ENCODE measurements at regions not wholly inside any gene's neighbourhood (a gene's known extent, or its start where the extent isn't known, plus 50 kb on each side); places are given as distances from the start of the nearest gene placed in this dataset.

- DNase-seq (ENCODE audit: low spot score in 2 of 2), result no peak
- Histone ChIP-seq H3K9me3 (no peaks in the 10 kb centered on the region), H3K36me3 (no peaks in the 10 kb centered on the region), H3K27ac (no peak overlapping the region), H3K27me3 (no peaks in the 10 kb centered on the region), H3K4me3 (no peak overlapping the region), H3K4me1 (no peaks in the 10 kb centered on the region)
- intact Hi-C loops (cut with DNase I), result no loop called here
- TF ChIP-seq, protein P1, sequence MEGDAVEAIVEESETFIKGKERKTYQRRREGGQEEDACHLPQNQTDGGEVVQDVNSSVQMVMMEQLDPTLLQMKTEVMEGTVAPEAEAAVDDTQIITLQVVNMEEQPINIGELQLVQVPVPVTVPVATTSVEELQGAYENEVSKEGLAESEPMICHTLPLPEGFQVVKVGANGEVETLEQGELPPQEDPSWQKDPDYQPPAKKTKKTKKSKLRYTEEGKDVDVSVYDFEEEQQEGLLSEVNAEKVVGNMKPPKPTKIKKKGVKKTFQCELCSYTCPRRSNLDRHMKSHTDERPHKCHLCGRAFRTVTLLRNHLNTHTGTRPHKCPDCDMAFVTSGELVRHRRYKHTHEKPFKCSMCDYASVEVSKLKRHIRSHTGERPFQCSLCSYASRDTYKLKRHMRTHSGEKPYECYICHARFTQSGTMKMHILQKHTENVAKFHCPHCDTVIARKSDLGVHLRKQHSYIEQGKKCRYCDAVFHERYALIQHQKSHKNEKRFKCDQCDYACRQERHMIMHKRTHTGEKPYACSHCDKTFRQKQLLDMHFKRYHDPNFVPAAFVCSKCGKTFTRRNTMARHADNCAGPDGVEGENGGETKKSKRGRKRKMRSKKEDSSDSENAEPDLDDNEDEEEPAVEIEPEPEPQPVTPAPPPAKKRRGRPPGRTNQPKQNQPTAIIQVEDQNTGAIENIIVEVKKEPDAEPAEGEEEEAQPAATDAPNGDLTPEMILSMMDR (IDR thresholded peaks at IDR 0.05), result no peak
Measured at GRCh38 chr6:169885131-169885530, 133.7 kb downstream of the ERMARD start.

GRCh38 chr6:169884158-169884557 lies 132.7 kb downstream of the ERMARD start:
- Histone ChIP-seq H3K4me1 (no peaks in the 10 kb centered on the region), H3K27ac (no peak overlapping the region), H3K4me3 (no peak overlapping the region), H3K27me3 (no peaks in the 10 kb centered on the region), H3K36me3 (no peaks in the 10 kb centered on the region), H3K9me3 (no peaks in the 10 kb centered on the region)
- TF ChIP-seq, protein P1 (IDR thresholded peaks at IDR 0.05), result no peak
- no peak for DNase-seq (ENCODE audit: low spot score in 2 of 2)
- intact Hi-C loops (cut with DNase I), result no loop called here

DNA sequence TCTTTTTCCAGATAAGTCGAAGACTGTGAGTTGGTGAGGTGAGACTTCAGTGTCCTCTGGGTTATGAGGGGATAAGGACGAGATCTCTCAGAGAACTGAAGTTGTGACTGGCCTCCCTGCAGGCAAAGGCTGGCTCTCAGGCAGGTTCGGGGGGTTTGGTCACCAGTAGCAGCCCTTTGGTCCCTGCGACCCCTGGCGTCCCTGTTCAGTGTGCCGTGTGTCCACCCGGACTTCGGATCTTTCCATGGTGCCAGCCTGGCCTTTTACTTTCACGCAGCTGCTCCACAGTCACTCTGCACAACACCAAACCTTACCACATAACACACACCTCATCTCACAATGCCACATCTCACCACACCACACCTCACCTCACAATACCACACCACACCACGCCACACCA lies 131.9 kb downstream of the ERMARD start:
- no peaks in the 10 kb centered on the region for H3K36me3 ChIP-seq
- H3K27me3 ChIP-seq, result no peaks in the 10 kb centered on the region
- no peak for DNase-seq (ENCODE audit: low spot score in 2 of 2)
- no peaks in the 10 kb centered on the region for H3K4me1 ChIP-seq
- TF ChIP-seq, protein P1 (IDR thresholded peaks at IDR 0.05), result no peak
- no peaks in the 10 kb centered on the region for H3K9me3 ChIP-seq
- H3K4me3 ChIP-seq, result no peak overlapping the region
- no peak overlapping the region for H3K27ac ChIP-seq
- intact Hi-C loops (cut with DNase I), result no loop called here

DNA sequence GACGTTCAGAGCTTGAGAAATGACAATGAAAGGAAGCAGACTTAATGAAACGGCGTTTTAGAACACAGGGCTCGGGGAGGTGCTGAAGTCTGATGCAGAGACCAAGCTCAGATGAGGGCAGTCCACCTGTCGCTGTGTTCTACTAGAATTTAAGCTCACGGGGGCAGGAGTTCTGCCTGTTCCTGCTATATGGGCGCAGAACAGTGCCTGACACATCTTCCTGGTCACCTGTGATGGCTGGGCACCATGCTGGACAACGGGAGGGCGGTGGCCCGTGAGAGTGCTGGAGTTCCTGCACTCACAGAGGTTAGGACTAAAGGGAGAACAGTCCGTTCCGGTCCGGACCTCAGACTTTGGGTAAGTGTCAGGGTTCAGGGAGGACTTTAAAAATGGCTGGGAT lies 130.6 kb downstream of the ERMARD start:
- no peaks in the 10 kb centered on the region for H3K27me3 ChIP-seq
- intact Hi-C loops (cut with DNase I), result no loop called here
- TF ChIP-seq, protein P1 (IDR thresholded peaks at IDR 0.05), result no peak
- DNase-seq (ENCODE audit: low spot score in 2 of 2), result no peak
- no peaks in the 10 kb centered on the region for H3K36me3 ChIP-seq
- no peaks in the 10 kb centered on the region for H3K4me1 ChIP-seq
- H3K27ac ChIP-seq, result no peak overlapping the region
- no peak overlapping the region for H3K4me3 ChIP-seq
- H3K9me3 ChIP-seq, result no peaks in the 10 kb centered on the region

DNA sequence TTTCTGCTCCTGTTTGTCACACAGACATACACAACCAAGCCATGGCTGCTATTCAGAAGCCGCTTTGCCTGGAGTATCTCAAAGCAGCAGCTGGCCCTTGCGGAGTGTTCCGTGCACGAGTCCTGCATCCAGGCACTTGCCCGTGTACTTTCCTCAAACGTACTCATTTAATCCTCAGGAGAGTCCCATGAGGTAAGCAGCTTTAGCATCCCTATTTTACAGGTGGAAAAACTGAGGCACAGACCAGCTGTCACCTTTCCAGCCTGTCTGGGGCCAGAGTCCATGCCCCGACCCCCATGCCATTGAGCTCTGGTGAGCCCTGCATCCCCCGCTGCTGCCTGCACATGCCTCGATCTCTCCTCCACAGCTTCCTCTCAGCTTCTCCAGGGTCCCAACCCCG lies 130.0 kb downstream of the ERMARD start:
- TF ChIP-seq, protein P1 (IDR thresholded peaks at IDR 0.05), result no peak

GRCh38 chr6:169880516-169880915 lies 129.1 kb downstream of the ERMARD start:
- Histone ChIP-seq H3K27ac (no peak overlapping the region), H3K4me3 (no peak overlapping the region), H3K36me3 (no peaks in the 10 kb centered on the region), H3K4me1 (no peaks in the 10 kb centered on the region), H3K27me3 (no peaks in the 10 kb centered on the region), H3K9me3 (no peaks in the 10 kb centered on the region)
- TF ChIP-seq, protein P1 (IDR thresholded peaks at IDR 0.05), result no peak
- DNase-seq (ENCODE audit: low spot score in 2 of 2), result no peak
- intact Hi-C loops (cut with DNase I), result no loop called here

More for the DNA sequence above, 130.0 kb downstream of the ERMARD start:
- H3K4me3 ChIP-seq, result no peak overlapping the region
- no peaks in the 10 kb centered on the region for H3K36me3 ChIP-seq
- H3K27me3 ChIP-seq, result no peaks in the 10 kb centered on the region
- intact Hi-C loops (cut with DNase I), result no loop called here
- no peaks in the 10 kb centered on the region for H3K9me3 ChIP-seq
- H3K27ac ChIP-seq, result no peak overlapping the region
- H3K4me1 ChIP-seq, result no peaks in the 10 kb centered on the region
- DNase-seq (ENCODE audit: low spot score in 2 of 2), result no peak
